ENCODE measurements at regions not wholly inside any gene's neighbourhood (a gene's known extent, or its start where the extent isn't known, plus 50 kb on each side); places are given as distances from the start of the nearest gene placed in this dataset.

DNA sequence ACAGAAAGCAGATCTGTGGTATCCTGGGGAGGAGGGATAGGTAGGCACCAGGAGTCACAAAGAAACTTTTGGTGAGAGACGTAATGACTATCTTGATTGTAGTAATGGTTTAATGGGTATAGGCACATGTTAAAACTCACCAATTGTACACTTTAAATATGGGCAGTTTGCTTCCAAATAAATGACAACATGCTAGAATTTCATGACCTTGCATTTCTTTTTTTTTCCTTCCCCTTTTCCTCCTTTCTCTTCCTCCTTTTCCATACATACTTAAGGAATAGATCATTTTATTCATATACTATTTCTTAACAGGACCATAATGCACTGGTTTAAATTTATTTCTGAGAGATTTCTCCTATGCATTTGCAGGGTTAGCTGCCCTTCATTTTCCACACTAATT, 341.8 kb downstream of the TMEM182 start:
- H2BK120ac ChIP-seq (ENCODE audit: low read depth, low read length), result no peak overlapping the region
- no CpG with 5 or more reads among the region's 1 CpG for WGBS, 2 donors (ENCODE audit: extremely low coverage in 2 of 2, insufficient read length in 2 of 2, insufficient replicate concordance in 1 of 2)

DNA sequence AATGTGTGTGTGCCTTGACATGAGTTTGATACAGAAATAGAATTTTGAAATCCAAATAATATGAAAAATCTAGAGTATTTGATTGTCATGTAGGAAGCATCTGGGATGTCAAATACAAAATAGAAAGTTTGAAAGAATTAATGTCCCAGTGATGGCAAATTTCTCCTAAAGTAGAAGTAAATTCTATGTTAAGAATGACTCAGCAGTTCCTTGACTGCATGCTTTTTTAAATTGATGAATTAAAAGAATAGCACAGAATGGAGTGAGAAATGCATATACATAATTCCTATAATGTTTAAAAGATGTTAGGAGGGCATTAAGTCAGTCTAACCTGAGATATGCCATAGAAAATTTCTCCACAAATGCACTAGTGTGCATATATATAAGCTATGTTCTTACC, 357.5 kb downstream of the TMEM182 start:
- Histone ChIP-seq H3K4ac (ENCODE audit: low read length) (no peak overlapping the region), H3K9me3 (replicated peaks in 1 of 2; ENCODE audit: control insufficient read depth in 2 of 2, insufficient read depth in 1 of 2, low read depth in 1 of 2, low read length in 2 of 2) (peaks cover 0 to 3% of the 10 kb centered on the region in 2 donors), H2AFZ (ENCODE audit: low read length) (no peak overlapping the region), H2AK5ac (ENCODE audit: low read depth, low read length) (no peak overlapping the region), H3K9ac (ENCODE audit: low read depth, low read length, poor library complexity) (no peak overlapping the region), H4K8ac (ENCODE audit: low read depth, low read length) (no peak overlapping the region), H4K91ac (ENCODE audit: low read depth, low read length, poor library complexity) (no peak overlapping the region), H3K4me3 (ENCODE audit: low read length in 2 of 2) (no peak overlapping the region), H2BK12ac (ENCODE audit: low read length) (no peak overlapping the region), H3K23ac (ENCODE audit: low read depth, low read length, poor library complexity) (no peak overlapping the region), H3K14ac (ENCODE audit: low read length) (no peak overlapping the region), H3K27me3 (ENCODE audit: control insufficient read depth in 3 of 3, insufficient read depth in 3 of 3, low read depth in 1 of 3, low read length in 3 of 3) (no peaks in the 10 kb centered on the region), H3K18ac (ENCODE audit: low read length) (no peak overlapping the region), H3K36me3 (replicated peaks in 1 of 2; ENCODE audit: control insufficient read depth in 2 of 2, insufficient read depth in 2 of 2, low read length in 2 of 2) (no peaks in the 10 kb centered on the region), H3K27ac (replicated peaks; ENCODE audit: low read length) (no peak overlapping the region), H3K4me2 (ENCODE audit: insufficient read depth, low read length, poor library complexity, severe bottlenecking) (no peak overlapping the region), H2BK120ac (ENCODE audit: low read depth, low read length) (no peak overlapping the region), H2BK15ac (ENCODE audit: low read length) (no peak overlapping the region), H3K79me1 (ENCODE audit: low read depth, low read length) (no peaks in the 10 kb centered on the region), H2BK5ac (ENCODE audit: low read length) (no peak overlapping the region), H3K4me1 (ENCODE audit: control insufficient read depth in 2 of 2, insufficient read depth in 1 of 2, low read depth in 1 of 2, low read length in 2 of 2) (no peaks in the 10 kb centered on the region)
- DNase-seq (ENCODE audit: low spot score), result no peak

More for the DNA sequence above, 341.8 kb downstream of the TMEM182 start:
- H3K27ac ChIP-seq (replicated peaks; ENCODE audit: low read length), result no peak overlapping the region
- H2AK5ac ChIP-seq (ENCODE audit: low read depth, low read length), result no peak overlapping the region
- no peak overlapping the region for H3K14ac ChIP-seq (ENCODE audit: low read length)
- no peak overlapping the region for H4K8ac ChIP-seq (ENCODE audit: low read depth, low read length)
- H3K79me1 ChIP-seq (ENCODE audit: low read depth, low read length), result no peaks in the 10 kb centered on the region
- no peaks in the 10 kb centered on the region for H3K4me1 ChIP-seq (ENCODE audit: control insufficient read depth in 2 of 2, insufficient read depth in 1 of 2, low read depth in 1 of 2, low read length in 2 of 2)
- H3K9ac ChIP-seq (ENCODE audit: low read depth, low read length, poor library complexity), result no peak overlapping the region
- H2BK15ac ChIP-seq (ENCODE audit: low read length), result no peak overlapping the region
- no peaks in the 10 kb centered on the region for H3K27me3 ChIP-seq (ENCODE audit: control insufficient read depth in 3 of 3, insufficient read depth in 3 of 3, low read depth in 1 of 3, low read length in 3 of 3)
- no peaks in the 10 kb centered on the region for H3K36me3 ChIP-seq (replicated peaks in 1 of 2; ENCODE audit: control insufficient read depth in 2 of 2, insufficient read depth in 2 of 2, low read length in 2 of 2)
- no peak overlapping the region for H3K4me2 ChIP-seq (ENCODE audit: insufficient read depth, low read length, poor library complexity, severe bottlenecking)
- H2AFZ ChIP-seq (ENCODE audit: low read length), result no peak overlapping the region
- H2BK5ac ChIP-seq (ENCODE audit: low read length), result no peak overlapping the region
- no peak overlapping the region for H3K23ac ChIP-seq (ENCODE audit: low read depth, low read length, poor library complexity)
- no peak overlapping the region for H3K18ac ChIP-seq (ENCODE audit: low read length)
- DNase-seq (ENCODE audit: low spot score), result no peak
- H4K91ac ChIP-seq (ENCODE audit: low read depth, low read length, poor library complexity), result no peak overlapping the region
- H3K4me3 ChIP-seq (ENCODE audit: low read length in 2 of 2), result no peak overlapping the region
- no peaks in the 10 kb centered on the region for H3K9me3 ChIP-seq (replicated peaks in 1 of 2; ENCODE audit: control insufficient read depth in 2 of 2, insufficient read depth in 1 of 2, low read depth in 1 of 2, low read length in 2 of 2)
- no peak overlapping the region for H3K4ac ChIP-seq (ENCODE audit: low read length)
- no peak overlapping the region for H2BK12ac ChIP-seq (ENCODE audit: low read length)

DNA sequence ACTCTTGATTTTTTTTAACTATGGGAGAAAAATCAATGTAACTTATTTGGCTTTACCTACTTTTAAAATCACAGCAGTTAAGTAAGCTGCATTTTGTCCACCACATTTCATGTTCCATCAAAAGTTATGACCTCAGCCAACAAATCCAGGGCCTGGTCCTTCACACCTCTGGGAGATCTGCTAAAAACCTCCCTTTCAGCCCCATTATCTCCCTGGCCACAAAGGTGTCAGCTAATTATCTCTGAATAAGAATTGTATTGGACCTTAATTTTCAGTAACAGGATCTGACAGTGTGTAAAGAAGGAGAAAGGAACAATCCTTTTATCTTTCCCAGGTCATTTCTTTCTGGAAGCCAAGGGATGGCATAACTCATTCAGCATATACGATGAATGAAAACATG, 359.3 kb downstream of the TMEM182 start:
- no peak overlapping the region for H2AK5ac ChIP-seq (ENCODE audit: low read depth, low read length)
- no peak overlapping the region for H4K91ac ChIP-seq (ENCODE audit: low read depth, low read length, poor library complexity)
- H3K23ac ChIP-seq (ENCODE audit: low read depth, low read length, poor library complexity), result no peak overlapping the region
- H3K4me1 ChIP-seq (ENCODE audit: control insufficient read depth in 2 of 2, insufficient read depth in 1 of 2, low read depth in 1 of 2, low read length in 2 of 2), result no peaks in the 10 kb centered on the region
- no peak overlapping the region for H2BK120ac ChIP-seq (ENCODE audit: low read depth, low read length)
- no peak overlapping the region for H2BK5ac ChIP-seq (ENCODE audit: low read length)
- no peak overlapping the region for H3K14ac ChIP-seq (ENCODE audit: low read length)
- no peak overlapping the region for H2BK15ac ChIP-seq (ENCODE audit: low read length)
- no peak overlapping the region for H4K8ac ChIP-seq (ENCODE audit: low read depth, low read length)
- H3K4ac ChIP-seq (ENCODE audit: low read length), result no peak overlapping the region
- no peak overlapping the region for H2AFZ ChIP-seq (ENCODE audit: low read length)
- no peaks in the 10 kb centered on the region for H3K36me3 ChIP-seq (replicated peaks in 1 of 2; ENCODE audit: control insufficient read depth in 2 of 2, insufficient read depth in 2 of 2, low read length in 2 of 2)
- peaks cover 0 to 3% of the 10 kb centered on the region in 2 donors for H3K9me3 ChIP-seq (replicated peaks in 1 of 2; ENCODE audit: control insufficient read depth in 2 of 2, insufficient read depth in 1 of 2, low read depth in 1 of 2, low read length in 2 of 2)
- no CpG with 5 or more reads among the region's 1 CpG for WGBS, 2 donors (ENCODE audit: extremely low coverage in 2 of 2, insufficient read length in 2 of 2, insufficient replicate concordance in 1 of 2)
- no peak overlapping the region for H3K4me2 ChIP-seq (ENCODE audit: insufficient read depth, low read length, poor library complexity, severe bottlenecking)
- no peak overlapping the region for H2BK12ac ChIP-seq (ENCODE audit: low read length)
- no peaks in the 10 kb centered on the region for H3K79me1 ChIP-seq (ENCODE audit: low read depth, low read length)
- DNase-seq (ENCODE audit: low spot score), result no peak
- H3K4me3 ChIP-seq (ENCODE audit: low read length in 2 of 2), result no peak overlapping the region
- no peak overlapping the region for H3K27ac ChIP-seq (replicated peaks; ENCODE audit: low read length)
- no peak overlapping the region for H3K18ac ChIP-seq (ENCODE audit: low read length)
- no peaks in the 10 kb centered on the region for H3K27me3 ChIP-seq (ENCODE audit: control insufficient read depth in 3 of 3, insufficient read depth in 3 of 3, low read depth in 1 of 3, low read length in 3 of 3)
- H3K9ac ChIP-seq (ENCODE audit: low read depth, low read length, poor library complexity), result no peak overlapping the region

DNA sequence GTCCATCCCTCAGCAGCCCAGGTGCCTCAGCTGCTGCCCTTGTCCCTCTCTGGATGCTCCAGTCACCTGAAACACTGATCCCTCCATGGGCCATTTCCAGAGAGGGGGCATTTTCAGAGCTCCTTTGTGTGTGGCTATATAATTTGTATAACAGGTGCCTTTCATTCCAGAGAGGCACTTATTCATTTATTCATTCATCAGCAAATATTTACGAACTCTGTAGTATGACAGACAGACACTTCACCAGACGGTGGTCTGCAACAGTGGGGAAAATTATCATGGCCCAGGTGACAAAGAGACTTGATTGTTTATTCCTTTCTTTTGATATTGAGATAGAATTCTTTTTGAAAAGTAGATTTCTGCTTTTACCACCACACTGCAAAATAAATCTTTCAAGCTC, 361.7 kb downstream of the TMEM182 start:
- Histone ChIP-seq H3K27me3 (ENCODE audit: control insufficient read depth in 3 of 3, insufficient read depth in 3 of 3, low read depth in 1 of 3, low read length in 3 of 3) (no peaks in the 10 kb centered on the region), H2BK15ac (ENCODE audit: low read length) (no peak overlapping the region), H2BK5ac (ENCODE audit: low read length) (no peak overlapping the region), H3K27ac (replicated peaks; ENCODE audit: low read length) (no peak overlapping the region), H2BK120ac (ENCODE audit: low read depth, low read length) (no peak overlapping the region), H3K4ac (ENCODE audit: low read length) (no peak overlapping the region), H4K91ac (ENCODE audit: low read depth, low read length, poor library complexity) (no peak overlapping the region), H3K23ac (ENCODE audit: low read depth, low read length, poor library complexity) (no peak overlapping the region), H3K36me3 (replicated peaks in 1 of 2; ENCODE audit: control insufficient read depth in 2 of 2, insufficient read depth in 2 of 2, low read length in 2 of 2) (no peaks in the 10 kb centered on the region), H3K4me3 (ENCODE audit: low read length in 2 of 2) (no peak overlapping the region), H3K9ac (ENCODE audit: low read depth, low read length, poor library complexity) (no peak overlapping the region), H3K79me1 (ENCODE audit: low read depth, low read length) (no peaks in the 10 kb centered on the region), H2BK12ac (ENCODE audit: low read length) (no peak overlapping the region), H3K18ac (ENCODE audit: low read length) (peak overlapping the region; percentile 68), H2AFZ (ENCODE audit: low read length) (no peak overlapping the region), H3K4me1 (ENCODE audit: control insufficient read depth in 2 of 2, insufficient read depth in 1 of 2, low read depth in 1 of 2, low read length in 2 of 2) (no peaks in the 10 kb centered on the region), H3K9me3 (replicated peaks in 1 of 2; ENCODE audit: control insufficient read depth in 2 of 2, insufficient read depth in 1 of 2, low read depth in 1 of 2, low read length in 2 of 2) (peaks cover 0 to 3% of the 10 kb centered on the region in 2 donors), H3K4me2 (ENCODE audit: insufficient read depth, low read length, poor library complexity, severe bottlenecking) (no peak overlapping the region), H4K8ac (ENCODE audit: low read depth, low read length) (no peak overlapping the region), H3K14ac (ENCODE audit: low read length) (no peak overlapping the region), H2AK5ac (ENCODE audit: low read depth, low read length) (peak overlapping the region; percentile 56)
- no CpG with 5 or more reads among the region's 2 CpGs for WGBS, 2 donors (ENCODE audit: extremely low coverage in 2 of 2, insufficient read length in 2 of 2, insufficient replicate concordance in 1 of 2)
- no peak for DNase-seq (ENCODE audit: low spot score)

All from neuronal stem cell (in vitro differentiated cells).